NCI-H524 treated with DMSO at 0.1 percent for 48 hours (cell line): ENCODE measurements at regions not wholly inside any gene's neighbourhood (a gene's known extent, or its start where the extent isn't known, plus 50 kb on each side); places are given as distances from the start of the nearest gene placed in this dataset.
"Not testable (repeated sequence)": the region's sequence is repeated elsewhere in the genome, so short reads cannot be mapped to it uniquely, and the experiment has no call there.

Source experiments
- DNase-seq: peaks from one replicate; lab custom pipeline; 2025; lab: John Stamatoyannopoulos, UW

- no peak for DNase-seq
Measured at GRCh38 chr12:4822572-4822971, 87.1 kb upstream of the KCNA1 start.

- DNase-seq = no peak
Measured at GRCh38 chr12:4824380-4824779, 85.3 kb upstream of the KCNA1 start.

- DNase-seq = no peak
Measured at GRCh38 chr12:4825011-4825858, 84.5 kb upstream of the KCNA1 start.

GRCh38 chr12:4826909-4827308 is 82.8 kb upstream of the KCNA1 start:
- DNase-seq = no peak

GRCh38 chr12:4828176-4828575 is 81.5 kb upstream of the KCNA1 start:
- DNase-seq = no peak

GRCh38 chr12:4829161-4829792 is 80.4 kb upstream of the KCNA1 start:
- DNase-seq = no peak

GRCh38 chr12:4829793-4830162 is 79.9 kb upstream of the KCNA1 start:
- DNase-seq = no peak

GRCh38 chr12:4830556-4831210 is 79.0 kb upstream of the KCNA1 start:
- DNase-seq = no peak

- DNase-seq = no peak
Measured at GRCh38 chr12:4833053-4833452, 76.7 kb upstream of the KCNA1 start.

- no peak for DNase-seq
Measured at GRCh38 chr12:4833524-4833923, 76.2 kb upstream of the KCNA1 start.

- not testable (repeated sequence) for DNase-seq
Measured at GRCh38 chr12:4842401-4842800, 67.3 kb upstream of the KCNA1 start.

- no peak for DNase-seq
Measured at GRCh38 chr12:4843907-4844306, 65.8 kb upstream of the KCNA1 start.

GRCh38 chr12:4847713-4848112 is 62.0 kb upstream of the KCNA1 start:
- no peak for DNase-seq

- no peak for DNase-seq
Measured at GRCh38 chr12:4849115-4849541, 60.6 kb upstream of the KCNA1 start.

- DNase-seq = no peak
Measured at GRCh38 chr12:4849795-4850345, 59.8 kb upstream of the KCNA1 start.

- no peak for DNase-seq
Measured at GRCh38 chr12:4850857-4851380, 58.8 kb upstream of the KCNA1 start.

- DNase-seq = no peak
Measured at GRCh38 chr12:4852308-4852707, 57.4 kb upstream of the KCNA1 start.

GRCh38 chr12:4852911-4853310 is 56.8 kb upstream of the KCNA1 start:
- no peak for DNase-seq

- DNase-seq = peak; percentile 16
Measured at GRCh38 chr12:4855121-4855924, 54.4 kb upstream of the KCNA1 start.

GRCh38 chr12:4856596-4856995 is 53.1 kb upstream of the KCNA1 start:
- DNase-seq = no peak

- DNase-seq = peak; percentile 20
Measured at GRCh38 chr12:4857472-4858291, 52.0 kb upstream of the KCNA1 start.
